HFF-Myc (cell line): ENCODE measurements at regions not wholly inside any gene's neighbourhood (a gene's known extent, or its start where the extent isn't known, plus 50 kb on each side); places are given as distances from the start of the nearest gene placed in this dataset.
"Not testable (repeated sequence)": the region's sequence is repeated elsewhere in the genome, so short reads cannot be mapped to it uniquely, and the experiment has no call there.

Source experiments
- DNase-seq: peaks from one replicate; pipeline ENCODE4 v3.0.0-alpha.2; 2011; ENCODE audit warnings: low read depth; ENCODE audit errors: extremely low read depth
- H3K4me3 ChIP-seq: replicated peaks from 2 replicates; pipeline ENCODE4 v1.5.1; 2011; ENCODE audit warnings: low read depth, mild to moderate bottlenecking, control low read depth, low read length
- TF ChIP-seq, protein P1 (sequence below): IDR thresholded peaks from 2 replicates; pipeline ENCODE4 v1.5.1; 2012; ENCODE audit warnings: mild to moderate bottlenecking, low read depth, low read length, control low read depth; ENCODE audit errors: missing control alignments

DNA sequence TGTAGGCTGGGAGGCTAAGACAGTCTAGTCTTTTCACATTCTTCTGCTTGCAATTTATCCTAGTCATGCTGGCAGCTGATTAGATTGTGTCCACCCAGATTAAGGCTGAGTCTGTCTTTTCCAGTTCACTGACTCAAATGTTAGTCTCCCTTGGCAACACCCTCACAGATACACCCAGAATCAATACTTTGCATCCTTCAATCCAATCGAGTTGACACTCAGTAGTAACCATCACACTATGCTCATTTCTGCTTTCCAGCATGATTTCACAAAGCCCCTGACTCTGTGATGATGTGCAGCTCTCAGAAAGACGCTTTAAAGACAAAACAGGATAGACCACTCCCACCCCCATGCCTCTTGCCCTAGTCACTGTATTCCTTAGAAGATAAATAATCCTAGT lies 693.0 kb downstream of the HTR1B start:
- no peak overlapping the region for H3K4me3 ChIP-seq
- DNase-seq: no peak
- TF ChIP-seq, protein P1, sequence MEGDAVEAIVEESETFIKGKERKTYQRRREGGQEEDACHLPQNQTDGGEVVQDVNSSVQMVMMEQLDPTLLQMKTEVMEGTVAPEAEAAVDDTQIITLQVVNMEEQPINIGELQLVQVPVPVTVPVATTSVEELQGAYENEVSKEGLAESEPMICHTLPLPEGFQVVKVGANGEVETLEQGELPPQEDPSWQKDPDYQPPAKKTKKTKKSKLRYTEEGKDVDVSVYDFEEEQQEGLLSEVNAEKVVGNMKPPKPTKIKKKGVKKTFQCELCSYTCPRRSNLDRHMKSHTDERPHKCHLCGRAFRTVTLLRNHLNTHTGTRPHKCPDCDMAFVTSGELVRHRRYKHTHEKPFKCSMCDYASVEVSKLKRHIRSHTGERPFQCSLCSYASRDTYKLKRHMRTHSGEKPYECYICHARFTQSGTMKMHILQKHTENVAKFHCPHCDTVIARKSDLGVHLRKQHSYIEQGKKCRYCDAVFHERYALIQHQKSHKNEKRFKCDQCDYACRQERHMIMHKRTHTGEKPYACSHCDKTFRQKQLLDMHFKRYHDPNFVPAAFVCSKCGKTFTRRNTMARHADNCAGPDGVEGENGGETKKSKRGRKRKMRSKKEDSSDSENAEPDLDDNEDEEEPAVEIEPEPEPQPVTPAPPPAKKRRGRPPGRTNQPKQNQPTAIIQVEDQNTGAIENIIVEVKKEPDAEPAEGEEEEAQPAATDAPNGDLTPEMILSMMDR: no peak

DNA sequence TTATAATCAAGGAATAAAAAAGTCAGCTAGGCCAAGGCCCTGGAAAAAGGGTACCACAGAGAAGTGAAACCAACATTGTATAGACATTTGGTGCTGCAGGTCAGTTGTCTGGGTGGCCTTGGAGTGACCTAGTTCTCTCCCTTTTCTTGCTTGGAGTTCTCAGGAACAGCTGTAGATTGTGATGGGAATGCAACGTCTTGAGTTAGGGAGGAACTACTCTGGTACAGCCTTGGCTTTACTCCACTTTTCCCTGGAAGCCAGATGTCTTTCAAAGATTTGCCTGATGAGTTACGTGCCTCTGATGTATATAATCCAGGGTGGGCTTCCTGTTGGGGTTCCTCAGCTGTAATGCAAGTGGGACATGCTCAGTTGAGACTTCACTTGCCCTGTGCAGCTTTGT lies 694.7 kb downstream of the HTR1B start:
- TF ChIP-seq, protein P1: no peak
- no peak overlapping the region for H3K4me3 ChIP-seq

DNA sequence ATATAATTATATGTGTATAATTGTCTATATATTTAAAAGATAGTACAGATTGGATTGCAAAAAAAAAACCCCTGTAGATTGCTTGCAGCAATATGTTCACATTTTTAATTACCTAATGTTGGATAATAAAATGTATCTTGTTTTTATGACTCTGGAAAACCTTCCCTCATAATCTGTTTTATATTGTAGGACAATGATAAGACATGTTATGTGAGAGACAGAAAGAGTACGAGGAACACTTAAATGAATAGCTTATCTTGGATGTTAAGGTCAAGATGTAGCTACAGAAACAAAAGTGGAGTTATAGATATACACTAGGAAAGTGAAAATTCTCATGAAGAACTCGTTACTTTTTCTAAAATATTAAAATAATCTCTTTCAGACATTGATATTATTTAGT lies 691.6 kb upstream of the IMPG1 start:
- no peak overlapping the region for H3K4me3 ChIP-seq
- TF ChIP-seq, protein P1: no peak

More for the DNA sequence above, 694.7 kb downstream of the HTR1B start:
- DNase-seq: no peak

DNA sequence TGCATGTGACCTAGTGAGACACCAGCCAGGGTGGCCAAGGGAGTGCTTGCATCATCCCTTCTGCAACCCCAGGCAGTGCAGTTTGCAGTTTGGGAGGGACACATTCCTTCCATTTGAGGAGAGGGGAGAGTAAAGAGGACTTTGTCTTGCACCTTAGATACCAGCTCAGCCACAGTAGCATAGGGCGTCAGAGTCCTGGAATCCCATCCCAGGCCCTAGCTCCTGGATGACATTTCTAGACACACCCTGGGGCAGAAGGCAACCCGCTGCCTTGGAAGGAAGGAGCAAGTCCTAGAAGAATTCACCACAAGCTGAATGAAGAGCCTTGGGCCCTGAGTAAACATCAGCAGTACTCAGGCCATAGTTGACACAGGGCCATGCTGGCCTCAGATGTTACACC lies 680.4 kb upstream of the IMPG1 start:
- no peak overlapping the region for H3K4me3 ChIP-seq
- TF ChIP-seq, protein P1: no peak
- no peak for DNase-seq

More for the DNA sequence above, 691.6 kb upstream of the IMPG1 start:
- no peak for DNase-seq

DNA sequence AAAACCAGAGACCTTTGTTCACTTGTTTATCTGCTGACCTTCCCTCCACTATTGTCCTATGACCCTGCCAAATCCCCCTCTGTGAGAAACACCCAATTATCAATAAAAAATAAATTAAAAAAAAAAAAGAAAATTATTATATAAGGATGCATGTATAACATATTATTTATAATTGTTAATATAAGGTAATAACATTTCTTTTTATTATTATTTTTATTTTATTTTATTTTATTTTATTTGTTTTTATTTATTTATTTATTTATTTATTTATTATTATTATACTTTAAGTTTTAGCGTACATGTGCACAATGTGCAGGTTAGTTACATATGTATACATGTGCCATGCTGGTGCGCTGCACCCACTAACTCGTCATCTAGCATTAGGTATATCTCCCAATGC lies 672.9 kb upstream of the IMPG1 start:
- not testable (repeated sequence) for H3K4me3 ChIP-seq, DNase-seq

DNA sequence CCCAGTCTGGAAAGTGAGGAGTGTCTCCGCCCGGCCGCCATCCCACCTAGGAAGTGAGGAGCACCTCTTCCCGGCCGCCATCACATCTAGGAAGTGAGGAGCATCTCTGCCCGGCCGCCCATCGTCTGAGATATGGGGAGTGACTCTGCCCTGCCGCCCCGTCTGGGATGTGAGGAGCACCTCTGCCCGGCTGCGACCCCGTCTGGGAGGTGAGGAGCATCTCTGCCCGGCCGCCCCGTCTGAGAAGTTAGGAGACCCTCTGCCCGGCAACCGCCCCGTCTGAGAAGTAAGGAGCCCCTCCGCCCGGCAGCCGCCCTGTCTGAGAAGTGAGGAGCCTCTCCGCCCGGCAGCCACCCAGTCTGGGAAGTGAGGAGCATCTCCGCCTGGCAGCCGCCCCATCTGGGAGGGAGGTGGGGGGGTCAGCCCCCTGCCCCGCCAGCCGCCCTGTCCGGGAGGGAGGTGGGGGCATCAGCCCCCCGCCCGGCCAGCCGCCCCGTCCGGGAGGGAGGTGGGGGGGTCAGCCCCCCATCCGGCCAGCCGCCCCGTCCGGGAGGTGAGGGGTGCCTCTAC lies 671.8 kb upstream of the IMPG1 start:
- not testable (repeated sequence) for DNase-seq, H3K4me3 ChIP-seq

DNA sequence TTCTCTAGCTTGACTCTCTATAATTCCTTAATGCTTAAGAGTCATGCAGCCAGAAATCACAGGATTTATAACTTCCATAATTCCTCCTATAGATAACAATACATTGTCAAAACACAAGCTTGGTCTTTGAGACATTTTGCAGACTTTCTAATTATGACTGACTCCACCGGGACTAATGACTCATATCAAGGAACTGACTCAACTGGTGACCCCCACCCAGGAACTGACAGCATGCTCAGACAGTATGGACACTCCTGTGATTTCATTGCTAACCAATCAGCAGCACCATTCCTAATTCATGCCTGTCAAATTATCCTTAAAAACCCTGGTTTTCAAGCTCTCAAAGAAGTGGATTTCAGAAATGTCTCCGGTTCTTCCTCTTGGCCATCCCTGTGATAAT lies 670.5 kb upstream of the IMPG1 start:
- TF ChIP-seq, protein P1: no peak
- H3K4me3 ChIP-seq: no peak overlapping the region
- DNase-seq: no peak

DNA sequence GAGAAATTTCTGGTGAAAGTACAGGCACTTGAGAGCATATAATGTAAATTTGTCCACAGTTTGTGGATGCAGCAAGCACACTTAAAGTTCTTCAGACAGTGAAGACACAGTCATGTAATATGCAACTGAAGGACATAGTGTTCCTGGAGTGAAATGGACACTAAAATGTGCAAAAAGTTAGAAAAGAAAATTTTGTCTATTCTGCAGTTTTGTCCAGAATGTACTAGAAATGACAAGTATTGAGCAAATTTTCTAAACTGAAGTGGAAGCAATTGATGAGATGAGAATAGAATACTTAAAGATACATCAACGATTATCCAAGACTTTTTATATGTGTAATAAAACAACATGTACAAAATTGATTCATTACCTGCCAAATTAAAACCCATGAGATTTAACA lies 647.0 kb upstream of the IMPG1 start:
- DNase-seq: no peak
- TF ChIP-seq, protein P1: no peak
- H3K4me3 ChIP-seq: no peak overlapping the region
